ENCODE measurements at regions not wholly inside any gene's neighbourhood (a gene's known extent, or its start where the extent isn't known, plus 50 kb on each side); places are given as distances from the start of the nearest gene placed in this dataset.

DNA sequence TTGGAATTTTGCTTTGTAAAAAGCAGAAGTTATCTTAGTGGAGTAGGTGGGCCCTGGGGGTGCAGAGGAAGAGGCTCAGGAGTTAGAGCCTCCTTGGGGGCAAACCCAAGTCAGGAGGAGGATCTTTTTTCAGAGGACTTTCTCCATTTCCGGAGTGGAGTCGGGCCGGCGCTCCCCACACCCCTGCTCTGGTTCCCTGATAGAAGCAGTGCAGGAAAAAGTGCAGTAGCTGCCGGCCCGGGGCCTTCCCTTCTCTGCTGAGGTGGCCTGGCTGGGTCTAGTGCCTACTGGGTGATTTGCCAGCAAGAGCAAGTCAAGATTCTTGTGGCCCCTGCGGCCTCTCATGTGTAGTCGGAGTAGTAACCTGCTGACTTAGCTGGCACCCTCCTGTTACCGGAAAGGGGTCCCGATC, 124.2 kb upstream of the HS6ST1 start:
- peaks cover 10 to 14% of the 10 kb centered on the region in 2 donors for H3K4me1 ChIP-seq
- H3K36me3 ChIP-seq = no peaks in the 10 kb centered on the region
- no peaks in the 10 kb centered on the region for H3K27me3 ChIP-seq
- no peak overlapping the region for H3K4me3 ChIP-seq
- intact Hi-C loops (cut with DNase I) = no loop called here
- peak in 2 of 4 donors; percentile 55 to 80 for DNase-seq
- ATAC-seq = peak; percentile 72
- TF ChIP-seq, protein P1, sequence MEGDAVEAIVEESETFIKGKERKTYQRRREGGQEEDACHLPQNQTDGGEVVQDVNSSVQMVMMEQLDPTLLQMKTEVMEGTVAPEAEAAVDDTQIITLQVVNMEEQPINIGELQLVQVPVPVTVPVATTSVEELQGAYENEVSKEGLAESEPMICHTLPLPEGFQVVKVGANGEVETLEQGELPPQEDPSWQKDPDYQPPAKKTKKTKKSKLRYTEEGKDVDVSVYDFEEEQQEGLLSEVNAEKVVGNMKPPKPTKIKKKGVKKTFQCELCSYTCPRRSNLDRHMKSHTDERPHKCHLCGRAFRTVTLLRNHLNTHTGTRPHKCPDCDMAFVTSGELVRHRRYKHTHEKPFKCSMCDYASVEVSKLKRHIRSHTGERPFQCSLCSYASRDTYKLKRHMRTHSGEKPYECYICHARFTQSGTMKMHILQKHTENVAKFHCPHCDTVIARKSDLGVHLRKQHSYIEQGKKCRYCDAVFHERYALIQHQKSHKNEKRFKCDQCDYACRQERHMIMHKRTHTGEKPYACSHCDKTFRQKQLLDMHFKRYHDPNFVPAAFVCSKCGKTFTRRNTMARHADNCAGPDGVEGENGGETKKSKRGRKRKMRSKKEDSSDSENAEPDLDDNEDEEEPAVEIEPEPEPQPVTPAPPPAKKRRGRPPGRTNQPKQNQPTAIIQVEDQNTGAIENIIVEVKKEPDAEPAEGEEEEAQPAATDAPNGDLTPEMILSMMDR (IDR thresholded peaks at IDR 0.05) = no peak
- peak overlapping the region in 1 of 2 donors; percentile 10 for H3K27ac ChIP-seq
- H3K9me3 ChIP-seq = no peaks in the 10 kb centered on the region

DNA sequence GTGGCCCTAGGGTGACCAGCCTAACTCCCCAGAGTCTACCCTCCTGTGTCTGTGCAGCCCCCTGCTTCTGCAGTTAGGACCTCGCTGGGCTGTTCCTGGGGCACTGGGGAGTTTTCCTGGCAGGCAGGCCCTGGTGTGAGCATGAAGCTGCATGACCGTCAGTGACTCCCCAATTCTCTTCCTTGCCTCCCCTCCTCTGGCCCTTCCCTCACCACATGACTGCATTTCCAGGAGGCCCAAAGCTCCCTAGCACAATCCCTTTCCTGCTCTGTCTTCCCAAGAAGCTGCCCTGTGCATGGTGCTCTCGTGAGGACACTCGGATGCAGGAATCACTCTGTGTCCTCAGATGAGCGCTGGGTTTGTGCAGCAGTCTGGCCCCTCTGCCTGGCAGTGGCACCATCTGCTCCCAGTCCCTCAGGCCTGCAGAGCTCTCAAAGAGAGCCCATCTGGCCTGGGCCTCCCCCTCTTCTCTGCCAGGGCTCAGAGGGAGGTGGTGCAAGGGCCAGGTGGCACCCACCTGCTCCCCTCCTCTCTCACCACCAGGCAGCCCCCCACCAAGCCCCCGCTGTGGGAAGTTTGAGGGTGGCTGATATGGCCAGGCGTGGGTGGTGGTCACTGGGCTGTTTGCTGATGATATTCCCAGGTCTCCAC, 125.6 kb upstream of the HS6ST1 start:
- Histone ChIP-seq H3K27ac (no peak overlapping the region), H3K4me3 (no peak overlapping the region), H3K4me1 (peaks cover 10 to 14% of the 10 kb centered on the region in 2 donors), H3K36me3 (no peaks in the 10 kb centered on the region), H3K27me3 (no peaks in the 10 kb centered on the region), H3K9me3 (no peaks in the 10 kb centered on the region)
- DNase-seq (no peak), ATAC-seq (no peak)
- intact Hi-C loops (cut with DNase I) = no loop called here
- TF ChIP-seq, protein P1 (IDR thresholded peaks at IDR 0.05) = no peak

- H3K27ac ChIP-seq = peak overlapping the region in 1 of 2 donors; percentile 39
These were observed 126.3 kb upstream of the HS6ST1 start for GRCh38 chr2:128444816-128445522.

GRCh38 chr2:128445523-128445900, 126.8 kb upstream of the HS6ST1 start:
- peak overlapping the region in 1 of 2 donors; percentile 39 for H3K27ac ChIP-seq

More at GRCh38 chr2:128444816-128445522, 126.3 kb upstream of the HS6ST1 start:
- Histone ChIP-seq H3K9me3 (no peaks in the 10 kb centered on the region), H3K27me3 (no peaks in the 10 kb centered on the region), H3K4me3 (no peak overlapping the region), H3K36me3 (no peaks in the 10 kb centered on the region), H3K4me1 (peaks cover 10 to 14% of the 10 kb centered on the region in 2 donors)
- TF ChIP-seq, protein P1 (IDR thresholded peaks at IDR 0.05) = no peak
- ATAC-seq = no peak
- no peak for DNase-seq
- intact Hi-C loops (cut with DNase I) = no loop called here

More at GRCh38 chr2:128445523-128445900, 126.8 kb upstream of the HS6ST1 start:
- DNase-seq = no peak
- Histone ChIP-seq H3K4me3 (no peak overlapping the region), H3K4me1 (peaks cover 10 to 14% of the 10 kb centered on the region in 2 donors), H3K9me3 (no peaks in the 10 kb centered on the region), H3K27me3 (no peaks in the 10 kb centered on the region), H3K36me3 (no peaks in the 10 kb centered on the region)
- intact Hi-C loops (cut with DNase I) = no loop called here
- TF ChIP-seq, protein P1 (IDR thresholded peaks at IDR 0.05) = no peak
- ATAC-seq = no peak
